OCI-LY1 (cell line): ENCODE measurements at regions not wholly inside any gene's neighbourhood (a gene's known extent, or its start where the extent isn't known, plus 50 kb on each side); places are given as distances from the start of the nearest gene placed in this dataset.

Experiments
- EZH2 ChIP-seq: fragments of 200-600 bp; sonication (generic), shearing (Covaris generic); IDR thresholded peaks from 2 replicates; pipeline ENCODE4 v1.8.0; 2017; ENCODE audit warnings: borderline replicate concordance, mixed run types, mild to moderate bottlenecking, antibody characterized with exemption, low read length, moderate library complexity, mixed read lengths
- TF ChIP-seq, protein P1 (sequence below): fragments of 200-600 bp; sonication (generic), shearing (Covaris generic); IDR thresholded peaks from 2 replicates; pipeline ENCODE4 v1.5.1; 2017; ENCODE audit warnings: mild to moderate bottlenecking, antibody characterized with exemption, low read length, moderate library complexity, mixed read lengths

DNA sequence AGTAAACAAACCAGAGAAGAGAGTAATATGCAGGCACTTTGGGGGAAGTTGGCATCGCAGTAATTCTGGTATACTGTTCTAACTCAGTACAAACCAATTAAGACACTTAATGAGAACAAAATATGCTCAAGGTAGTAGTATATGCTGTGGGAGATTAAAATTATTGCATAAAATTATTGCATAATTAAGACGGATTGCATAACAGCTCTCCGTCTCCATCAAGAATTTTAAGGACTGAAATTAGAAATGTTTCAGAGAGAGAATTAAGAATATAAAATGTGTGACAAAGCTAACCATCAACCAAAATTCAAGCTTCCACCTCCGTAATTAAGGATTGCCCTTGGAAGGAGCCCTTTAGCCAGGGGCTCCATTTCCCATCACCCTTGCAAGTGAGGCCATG, 428.5 kb downstream of the ETS1 start:
- TF ChIP-seq, protein P1, sequence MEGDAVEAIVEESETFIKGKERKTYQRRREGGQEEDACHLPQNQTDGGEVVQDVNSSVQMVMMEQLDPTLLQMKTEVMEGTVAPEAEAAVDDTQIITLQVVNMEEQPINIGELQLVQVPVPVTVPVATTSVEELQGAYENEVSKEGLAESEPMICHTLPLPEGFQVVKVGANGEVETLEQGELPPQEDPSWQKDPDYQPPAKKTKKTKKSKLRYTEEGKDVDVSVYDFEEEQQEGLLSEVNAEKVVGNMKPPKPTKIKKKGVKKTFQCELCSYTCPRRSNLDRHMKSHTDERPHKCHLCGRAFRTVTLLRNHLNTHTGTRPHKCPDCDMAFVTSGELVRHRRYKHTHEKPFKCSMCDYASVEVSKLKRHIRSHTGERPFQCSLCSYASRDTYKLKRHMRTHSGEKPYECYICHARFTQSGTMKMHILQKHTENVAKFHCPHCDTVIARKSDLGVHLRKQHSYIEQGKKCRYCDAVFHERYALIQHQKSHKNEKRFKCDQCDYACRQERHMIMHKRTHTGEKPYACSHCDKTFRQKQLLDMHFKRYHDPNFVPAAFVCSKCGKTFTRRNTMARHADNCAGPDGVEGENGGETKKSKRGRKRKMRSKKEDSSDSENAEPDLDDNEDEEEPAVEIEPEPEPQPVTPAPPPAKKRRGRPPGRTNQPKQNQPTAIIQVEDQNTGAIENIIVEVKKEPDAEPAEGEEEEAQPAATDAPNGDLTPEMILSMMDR, result no peak
- TF ChIP-seq EZH2, result no peak
